HUDEP-2 (cell line): ENCODE measurements at regions not wholly inside any gene's neighbourhood (a gene's known extent, or its start where the extent isn't known, plus 50 kb on each side); places are given as distances from the start of the nearest gene placed in this dataset.

Experiments
- DNase-seq, 76 experiments: peaks; one replicate each; lab custom pipeline; 2025; ENCODE audit not compliant: unreplicated experiment in 76 of 76; lab: John Stamatoyannopoulos, UW

DNA sequence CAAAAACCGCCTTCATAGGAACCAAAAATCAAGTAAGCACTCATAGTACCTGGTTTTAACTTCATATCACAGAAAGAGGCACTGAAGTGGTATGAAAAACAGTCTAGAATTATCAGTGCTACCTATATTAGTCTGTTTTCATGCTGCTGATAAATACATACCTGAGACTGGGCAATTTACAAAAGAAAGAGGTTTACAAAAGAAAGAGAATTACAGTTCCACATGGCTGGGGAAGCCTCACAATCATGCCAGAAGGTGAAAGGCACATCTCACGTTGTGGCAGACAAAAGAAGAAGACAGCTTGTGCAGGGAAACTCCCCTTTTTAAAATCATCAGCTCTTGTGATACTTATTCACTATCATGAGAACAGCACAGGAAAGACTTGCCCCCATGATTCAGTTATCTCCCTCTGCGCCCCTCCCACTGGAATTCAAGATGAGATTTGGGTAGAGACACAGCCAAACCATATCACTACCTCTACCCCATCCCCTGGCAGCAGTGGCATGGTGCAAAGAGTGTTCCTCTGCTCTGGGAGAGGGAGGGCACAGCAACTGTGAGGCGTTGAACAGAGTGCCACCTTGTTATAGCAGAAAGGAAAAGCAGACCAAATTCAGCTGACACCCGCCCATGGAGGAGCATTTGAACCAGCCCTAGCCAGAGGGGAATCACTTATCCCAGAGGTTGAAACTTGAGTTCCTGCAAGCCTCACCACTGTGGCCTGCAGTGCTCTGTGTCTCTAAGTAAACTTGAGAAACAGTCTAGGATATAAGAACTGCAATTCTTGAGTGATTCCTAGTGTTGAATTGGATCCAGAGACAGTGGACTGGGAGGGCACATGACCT is 61.9 kb upstream of the PTPRZ1 start:
- DNase-seq, result no peak

DNA sequence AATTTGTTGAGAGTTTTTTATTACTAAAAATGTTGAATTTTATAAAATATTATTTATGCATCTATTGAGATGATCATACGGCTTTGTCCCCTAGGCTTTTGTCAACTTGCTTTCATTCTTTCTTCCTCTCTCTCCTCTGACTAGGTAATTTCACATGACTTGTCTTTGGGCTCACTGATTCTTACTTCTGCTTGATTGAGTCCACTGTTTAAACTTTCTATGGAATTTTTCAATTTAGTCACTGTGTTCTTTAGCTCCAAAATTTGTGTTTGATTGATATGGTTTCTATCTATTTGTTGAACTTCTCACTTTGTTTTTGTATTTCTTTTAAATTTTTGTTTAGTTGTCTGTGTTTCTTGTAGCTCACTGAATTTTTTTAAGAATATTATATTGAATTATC is 65.9 kb upstream of the PTPRZ1 start:
- DNase-seq, result no peak

DNA sequence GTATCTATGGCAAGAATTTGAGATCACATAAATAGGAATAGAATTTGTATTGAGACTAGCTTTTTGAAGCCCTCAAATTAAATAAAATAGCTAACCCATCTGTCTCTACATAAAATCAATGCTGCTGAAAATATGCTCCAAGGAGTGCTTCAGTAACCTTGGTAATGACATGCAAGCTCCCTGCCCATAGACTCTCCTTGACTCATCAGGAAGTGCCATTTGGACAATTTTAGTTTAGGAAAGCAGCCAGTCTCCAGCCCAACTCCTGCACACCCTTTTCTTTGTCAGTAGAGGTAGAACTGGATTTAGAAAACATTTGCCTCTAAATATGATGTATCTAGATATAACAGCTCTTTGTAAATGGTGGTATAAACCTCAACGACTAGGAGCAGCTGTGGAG is 69.9 kb upstream of the PTPRZ1 start:
- DNase-seq, result no peak

DNA sequence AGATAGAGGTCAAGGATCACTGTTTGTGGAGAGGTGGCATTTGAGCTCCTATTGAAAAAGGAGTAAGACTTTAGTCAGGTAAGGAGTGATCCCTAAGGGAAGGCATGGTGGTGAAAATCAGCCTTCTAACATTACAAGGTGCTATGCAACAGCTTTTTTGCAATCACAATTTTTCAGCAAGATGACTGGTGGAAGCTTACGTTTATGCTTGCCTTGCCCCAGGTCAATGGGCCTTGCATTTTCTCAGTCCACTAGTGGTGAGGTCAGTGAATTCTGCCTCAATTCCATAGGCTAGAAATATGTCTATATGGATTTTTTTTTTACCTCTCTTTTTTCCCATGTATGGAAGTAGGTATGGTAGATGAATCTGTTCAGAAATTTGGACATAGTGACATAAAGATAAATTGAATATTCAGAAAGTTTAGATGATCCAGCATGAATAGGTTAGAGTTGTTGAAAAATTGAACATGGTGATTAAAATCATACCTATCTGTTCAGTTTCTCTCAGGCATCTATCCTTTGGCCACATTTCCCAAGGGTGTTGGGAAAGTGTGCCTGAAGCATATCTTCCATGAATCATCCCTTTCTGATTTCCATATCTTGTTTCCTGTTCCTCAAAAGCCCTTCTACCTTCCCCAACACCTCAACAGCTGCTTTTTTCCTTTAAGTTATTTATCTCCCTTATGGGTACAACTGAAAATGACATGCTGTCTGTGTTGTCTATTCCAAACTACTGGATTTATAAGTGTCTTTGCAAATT is 71.9 kb upstream of the PTPRZ1 start:
- no peak for DNase-seq

DNA sequence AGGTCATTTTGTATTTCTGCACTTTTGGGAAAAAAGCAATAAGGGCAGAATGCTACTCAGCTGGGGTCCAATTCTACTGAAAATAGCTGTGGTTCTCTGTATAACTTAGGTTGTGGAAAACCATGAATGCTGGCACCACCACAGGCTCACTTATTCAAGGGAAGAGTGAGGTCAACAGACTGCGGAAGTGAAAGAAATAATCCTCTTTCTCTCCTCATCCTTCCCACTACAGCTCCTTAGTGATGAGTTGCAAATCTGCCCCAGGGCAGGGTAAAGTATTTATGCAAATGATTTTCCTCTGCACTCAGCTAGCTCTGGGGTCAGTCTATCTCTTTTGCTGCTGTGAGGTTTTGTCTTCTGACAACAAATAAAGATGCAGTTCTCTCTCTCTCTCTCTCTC is 74.1 kb upstream of the PTPRZ1 start:
- no peak for DNase-seq

DNA sequence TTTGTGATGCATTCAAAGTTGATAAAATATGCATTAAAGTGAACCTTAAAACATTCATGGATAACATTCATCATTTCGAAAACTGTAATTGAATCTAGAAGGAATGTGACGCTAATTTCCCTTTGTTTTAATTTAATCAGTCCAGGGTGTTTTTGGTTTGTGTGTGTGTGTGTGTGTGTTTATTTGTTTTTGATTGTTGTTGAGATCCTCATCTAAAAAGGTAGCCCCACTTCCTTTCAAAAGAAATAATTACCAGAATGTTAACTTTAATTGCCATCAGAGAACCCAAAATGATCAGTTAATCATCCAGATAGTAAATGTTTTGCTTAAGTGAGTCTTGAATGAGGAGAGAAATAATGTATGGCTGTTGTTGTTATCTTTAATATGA is 74.5 kb upstream of the PTPRZ1 start:
- DNase-seq, result no peak

DNA sequence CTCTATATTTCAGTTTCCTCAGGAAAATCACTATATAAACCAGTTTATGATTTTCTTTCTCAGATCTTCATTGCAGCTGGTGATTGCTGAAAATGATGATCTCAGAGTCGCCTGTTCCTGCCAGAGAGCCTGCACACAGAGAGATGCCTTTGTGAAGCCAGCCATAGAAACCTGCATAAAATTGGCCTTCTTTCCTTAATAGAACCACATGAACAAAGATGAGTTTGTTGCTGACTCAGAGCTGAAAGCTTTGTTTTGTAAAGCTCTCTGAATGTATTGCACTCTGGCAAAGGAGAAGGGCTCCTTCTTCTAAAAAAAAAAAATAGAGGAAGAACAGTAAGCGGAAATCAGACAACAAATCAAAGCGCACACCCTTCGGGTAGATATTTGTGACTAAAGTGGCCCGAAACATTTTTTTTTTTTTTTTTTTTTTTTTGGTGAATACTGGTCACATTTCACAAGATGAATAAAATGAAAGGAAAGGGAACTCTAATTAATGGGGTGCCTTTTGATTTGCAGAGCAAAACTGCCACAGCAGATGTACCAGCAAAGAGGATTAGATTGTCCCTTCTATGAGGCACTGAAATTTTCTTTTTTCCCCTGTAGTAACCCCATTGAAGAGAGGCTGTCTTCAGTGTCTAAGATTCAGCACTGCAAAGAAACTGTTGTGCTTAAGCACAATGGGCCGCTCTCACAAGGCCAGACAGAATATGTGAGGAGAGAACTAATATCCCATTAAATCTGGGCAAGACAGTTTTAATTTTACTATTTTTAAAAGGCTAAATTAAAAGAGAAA is 75.1 kb upstream of the PTPRZ1 start:
- DNase-seq, result no peak

DNA sequence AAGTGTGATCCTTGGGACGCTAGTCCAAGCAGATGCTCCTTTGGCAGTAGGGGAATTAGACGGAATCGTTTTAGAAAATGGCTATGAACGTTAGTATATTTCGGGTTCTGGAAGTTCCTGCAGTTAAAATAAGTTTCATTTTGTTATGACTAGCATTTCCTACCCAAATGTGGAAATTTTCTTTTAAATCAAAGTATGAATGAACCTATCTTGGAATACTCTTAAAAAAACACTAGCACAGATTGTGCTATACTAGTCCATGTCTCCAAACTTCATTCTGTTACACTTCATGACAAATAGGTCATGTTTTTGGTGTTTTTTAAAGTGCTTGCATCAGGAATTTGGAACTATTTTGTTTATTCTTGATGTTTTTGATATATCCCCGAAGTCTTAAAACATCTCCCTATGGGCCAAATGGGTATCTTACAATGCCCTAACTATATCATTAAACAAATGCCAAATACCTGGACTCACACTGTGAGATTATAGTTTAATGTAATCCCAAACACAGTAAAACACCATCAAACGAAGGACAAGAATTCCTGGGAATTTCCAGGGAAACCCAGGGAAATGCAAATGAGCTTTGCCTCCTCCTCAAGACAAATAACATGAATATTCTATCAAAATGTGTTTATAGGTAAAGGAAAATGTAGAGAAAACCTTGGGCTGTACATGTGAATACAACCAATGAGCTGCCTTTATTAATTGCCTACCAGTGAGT is 75.9 kb upstream of the PTPRZ1 start:
- no peak for DNase-seq

DNA sequence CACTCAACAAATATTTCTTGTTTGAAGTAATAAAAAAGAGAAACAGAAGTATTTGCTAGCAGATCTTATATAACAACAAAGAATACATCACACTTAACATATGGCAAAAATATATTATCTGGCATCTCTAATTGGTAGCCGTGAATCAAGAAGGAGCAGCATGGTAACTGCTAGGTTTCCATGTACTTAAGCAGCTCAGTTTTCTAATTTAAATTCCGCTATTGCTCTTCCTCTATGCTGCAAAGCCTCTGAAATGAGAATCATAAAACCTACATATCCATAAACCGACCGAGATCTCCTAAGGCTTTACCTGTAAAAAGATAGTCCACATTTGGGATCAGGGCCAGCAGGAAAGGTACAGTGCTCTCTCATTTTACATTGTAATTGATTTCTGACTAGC is 76.6 kb upstream of the PTPRZ1 start:
- no peak for DNase-seq

DNA sequence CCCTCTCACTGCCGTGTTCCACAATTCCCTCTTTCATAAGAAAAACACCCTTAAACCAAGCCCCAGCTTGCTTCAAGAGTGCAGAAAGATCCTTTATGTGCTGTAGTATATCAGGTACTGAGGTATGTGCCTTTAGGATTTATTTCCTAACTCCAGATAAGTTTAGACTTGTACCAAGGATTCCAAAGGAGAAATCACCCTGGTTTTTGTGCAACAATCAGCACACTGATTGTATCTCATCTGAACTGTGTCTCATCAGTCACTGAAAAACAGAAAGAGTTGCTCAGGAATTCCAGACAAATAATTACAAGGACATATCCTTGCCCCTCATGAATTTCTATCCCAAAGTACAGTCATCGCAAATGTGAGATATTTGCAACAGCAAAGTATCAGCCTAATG is 77.2 kb upstream of the PTPRZ1 start:
- no peak for DNase-seq

DNA sequence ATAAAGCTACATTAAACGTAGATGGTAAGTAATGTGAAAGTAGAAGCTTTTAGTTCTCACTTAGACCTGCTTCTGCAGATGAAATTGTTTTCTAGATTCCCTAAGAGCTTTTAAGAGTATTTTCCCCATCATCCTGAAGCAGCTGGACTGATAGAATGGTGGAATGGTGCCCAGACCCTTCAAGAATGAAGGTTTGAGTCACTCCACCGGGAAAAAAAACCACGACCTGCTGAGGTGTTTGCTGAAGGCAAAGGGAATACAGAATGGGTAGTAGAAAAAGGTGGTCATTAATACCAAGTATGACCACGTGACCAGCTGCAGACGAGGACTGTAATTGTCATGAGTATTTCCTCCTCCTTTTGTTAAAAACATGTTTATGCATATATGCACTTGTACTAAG is 79.2 kb upstream of the PTPRZ1 start:
- no peak for DNase-seq

DNA sequence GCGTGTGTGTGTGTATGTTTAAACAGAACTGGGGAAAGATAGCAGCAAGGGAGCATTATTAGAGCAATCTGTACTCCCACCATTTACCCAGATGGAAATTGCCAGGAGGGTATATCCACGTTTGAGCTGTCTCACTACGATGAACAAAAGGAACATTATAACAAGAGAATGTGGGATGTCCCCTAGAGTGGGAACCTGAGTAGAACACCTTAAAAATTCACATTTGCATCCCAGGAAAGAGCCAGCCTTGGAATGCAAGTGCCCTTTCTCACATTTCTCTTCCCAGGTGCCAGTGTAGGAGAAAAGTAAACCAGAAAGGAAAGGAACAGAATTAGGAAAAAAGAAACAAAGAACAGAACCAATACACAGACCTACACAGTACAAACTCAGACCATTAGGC is 95.3 kb upstream of the PTPRZ1 start:
- no peak for DNase-seq

DNA sequence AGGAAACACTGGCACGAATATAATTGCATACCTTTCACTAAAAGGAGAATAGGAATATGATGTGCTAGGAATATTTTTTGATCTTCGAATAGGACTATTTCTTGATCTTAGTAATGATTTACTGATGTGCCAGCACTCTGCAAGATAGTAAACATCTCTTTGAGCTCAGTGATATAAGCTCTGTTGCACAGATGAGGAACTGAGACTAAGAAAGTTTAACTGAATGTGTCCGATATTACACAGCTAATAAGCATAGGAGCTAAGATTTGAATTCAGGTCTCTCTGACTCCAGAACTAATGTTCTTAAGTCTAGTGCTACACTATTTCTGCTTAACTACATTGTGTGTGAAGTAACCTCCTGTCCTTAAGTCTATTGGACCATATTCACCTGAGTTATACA is 98.4 kb upstream of the PTPRZ1 start:
- DNase-seq, result no peak

DNA sequence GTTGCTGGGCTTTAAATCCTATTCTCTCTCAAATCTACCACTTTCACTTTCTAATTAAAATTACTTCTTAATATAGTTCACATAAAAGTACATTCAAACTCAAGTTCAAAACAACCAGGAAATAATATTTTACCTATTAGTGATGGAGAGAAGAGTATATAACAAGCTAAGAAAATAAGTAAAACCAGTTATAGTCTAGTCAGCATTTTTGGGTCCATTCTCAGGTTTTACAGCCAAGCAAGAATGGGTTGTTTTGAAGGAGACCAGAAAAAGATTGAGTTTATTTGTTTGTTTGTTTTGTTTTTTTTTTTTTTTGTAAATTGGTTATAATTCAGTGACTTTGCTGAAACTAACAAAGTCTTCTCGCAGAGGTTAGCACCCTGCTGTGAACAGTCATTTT is 106.3 kb upstream of the PTPRZ1 start:
- DNase-seq, result no peak

DNA sequence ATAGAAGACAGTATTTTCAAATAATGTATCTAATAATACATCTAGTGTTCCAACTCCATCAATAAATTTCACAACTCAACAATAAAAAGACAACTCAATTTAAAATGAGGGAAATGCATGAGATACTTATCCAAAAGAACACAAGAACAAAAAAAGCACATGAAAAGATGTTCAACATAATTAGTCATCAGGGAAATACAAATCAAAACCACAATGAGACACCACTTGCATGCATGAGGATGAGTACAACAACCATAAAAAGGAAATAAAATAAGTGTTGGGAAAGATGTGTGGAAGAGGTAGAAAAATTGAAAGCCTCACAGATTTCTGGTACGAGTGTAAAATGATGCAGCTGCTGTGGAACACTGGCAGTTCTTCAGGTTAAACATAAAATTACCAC is 111.6 kb upstream of the PTPRZ1 start:
- no peak for DNase-seq

DNA sequence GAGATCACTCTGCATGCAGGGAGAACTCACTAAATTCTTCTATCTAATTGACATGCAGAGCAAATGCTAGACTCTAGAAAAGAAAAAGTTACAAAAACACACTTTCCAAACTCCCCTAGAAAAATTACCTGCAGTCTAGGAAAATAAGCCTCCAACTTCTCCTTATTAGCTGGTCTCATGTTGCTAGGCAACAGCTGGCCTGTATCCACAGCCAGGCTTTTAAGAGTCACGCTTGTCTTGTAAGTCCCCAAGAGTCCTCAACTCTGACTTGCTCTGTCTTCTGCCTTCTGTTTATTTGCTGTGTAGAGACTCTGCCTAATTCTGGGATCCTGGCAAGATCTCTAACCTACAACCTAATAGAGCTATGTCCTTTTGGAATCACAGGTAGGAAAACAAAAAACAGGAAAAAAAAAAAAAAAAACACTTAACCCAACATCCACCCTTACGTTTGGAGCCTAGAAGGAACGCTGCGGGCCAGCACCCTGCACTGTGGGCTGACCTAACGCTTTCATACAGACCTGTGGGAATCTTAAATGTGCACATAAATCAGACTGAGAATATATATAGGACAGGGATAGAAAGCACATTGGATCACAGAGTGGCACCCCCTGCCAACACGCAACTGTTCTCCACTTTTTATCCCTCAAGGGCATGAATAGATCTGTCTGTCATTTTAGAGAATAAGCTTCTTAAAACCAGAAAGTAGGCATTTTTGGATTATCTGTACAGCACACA is 117.0 kb upstream of the PTPRZ1 start:
- no peak for DNase-seq

DNA sequence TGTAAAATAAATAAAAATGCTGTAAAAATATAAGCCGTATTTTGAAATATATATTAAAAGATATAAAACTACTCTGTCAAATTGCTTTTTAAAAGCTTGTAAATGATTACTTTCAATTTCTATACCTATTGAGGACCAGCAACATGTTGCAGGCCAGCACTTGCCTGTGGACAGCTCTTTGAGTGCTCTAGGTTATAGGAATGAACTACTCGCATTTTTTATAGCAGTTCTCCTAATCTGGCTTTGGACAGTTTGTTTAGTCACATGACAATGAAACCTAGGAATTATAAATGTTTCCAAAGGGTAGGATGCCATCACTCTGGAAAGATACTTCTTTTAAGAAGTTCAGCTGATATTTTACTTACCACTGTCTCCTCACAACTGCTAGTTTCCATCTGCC is 117.7 kb upstream of the PTPRZ1 start:
- no peak for DNase-seq

DNA sequence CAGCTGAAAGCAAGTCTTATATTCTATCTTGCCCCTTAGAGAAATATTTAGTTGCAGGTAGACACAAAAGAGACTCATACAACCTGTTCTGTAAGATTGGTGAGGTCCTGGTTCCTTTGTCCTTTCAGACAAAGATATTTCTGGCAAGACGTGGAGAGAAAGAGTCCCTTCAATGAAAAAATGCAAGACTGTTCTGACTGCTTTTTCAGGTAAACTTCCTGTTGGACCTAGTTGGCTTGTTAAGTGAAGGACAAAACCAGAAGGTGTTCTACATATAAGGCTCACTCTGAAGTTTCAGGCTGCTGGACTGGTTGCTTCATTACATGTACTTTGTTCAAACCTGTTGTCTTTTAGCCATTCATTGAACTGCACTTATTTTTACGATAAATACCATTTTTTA is 119.0 kb upstream of the PTPRZ1 start:
- DNase-seq, result no peak

DNA sequence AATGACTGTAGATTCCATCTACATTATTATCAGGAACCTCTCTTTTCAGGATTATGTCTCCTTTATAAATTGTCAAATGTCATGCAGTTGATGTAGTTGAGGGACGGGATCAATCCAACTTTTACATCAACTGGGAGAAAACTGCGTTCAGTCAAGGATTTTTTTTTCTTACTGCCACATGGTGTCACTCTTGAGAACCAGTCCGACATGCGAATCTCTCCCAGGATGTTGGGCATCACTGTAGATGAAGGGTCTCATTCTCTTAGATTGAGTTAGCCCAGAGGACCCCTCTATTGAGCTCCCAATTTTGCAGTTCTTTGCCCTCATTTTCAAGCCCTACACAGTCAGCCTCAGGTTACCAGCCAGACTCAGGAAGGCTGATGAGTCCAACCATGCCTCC is 120.3 kb upstream of the PTPRZ1 start:
- no peak for DNase-seq

DNA sequence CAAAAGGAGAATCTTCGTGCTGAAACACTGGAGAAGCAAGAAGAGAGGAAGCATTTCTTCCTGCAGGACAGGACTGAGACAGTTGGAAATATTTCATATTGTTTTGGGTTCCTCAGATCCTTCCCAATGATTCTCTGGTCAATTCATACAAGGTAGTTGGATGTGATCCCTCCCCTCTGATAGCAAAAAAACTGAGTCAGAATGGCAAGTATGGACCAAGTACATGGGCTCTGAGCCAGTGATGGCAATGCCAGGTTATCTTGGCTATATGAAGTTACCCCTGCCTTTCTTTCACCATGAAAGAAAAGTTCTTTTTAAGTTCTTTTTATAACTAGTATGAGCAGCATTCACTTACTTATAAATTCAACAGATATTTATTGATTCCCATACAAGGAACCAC is 124.4 kb upstream of the PTPRZ1 start:
- DNase-seq, result no peak
